Activated T-cell treated with anti-CD3 and anti-CD28 coated beads for 1 hour (primary cell): ENCODE measurements at regions not wholly inside any gene's neighbourhood (a gene's known extent, or its start where the extent isn't known, plus 50 kb on each side); places are given as distances from the start of the nearest gene placed in this dataset.

Source experiments
- DNase-seq: peaks from one replicate; pipeline ENCODE4 v3.0.0-alpha.2; 2020; ENCODE audit warnings: low read depth

DNA sequence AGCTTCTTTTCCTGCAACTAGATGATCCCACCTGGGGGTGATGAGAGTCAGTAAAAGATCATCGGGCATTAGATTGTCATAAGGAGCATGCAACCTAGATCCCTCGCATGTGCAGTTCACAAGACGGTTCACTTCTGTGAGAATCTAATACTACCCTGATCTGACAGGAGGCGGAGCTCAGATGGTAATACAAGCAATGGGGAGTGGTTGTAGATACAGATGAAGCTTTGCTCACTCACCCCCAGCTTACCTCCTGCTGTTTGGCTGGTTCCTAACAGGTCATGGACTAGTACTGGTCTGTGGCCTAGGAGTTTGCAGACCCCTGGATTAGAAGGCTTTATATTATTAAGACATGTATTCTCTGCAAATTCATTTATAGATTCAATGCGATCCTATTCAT is 181.6 kb upstream of the MGMT start:
- DNase-seq, result no peak

DNA sequence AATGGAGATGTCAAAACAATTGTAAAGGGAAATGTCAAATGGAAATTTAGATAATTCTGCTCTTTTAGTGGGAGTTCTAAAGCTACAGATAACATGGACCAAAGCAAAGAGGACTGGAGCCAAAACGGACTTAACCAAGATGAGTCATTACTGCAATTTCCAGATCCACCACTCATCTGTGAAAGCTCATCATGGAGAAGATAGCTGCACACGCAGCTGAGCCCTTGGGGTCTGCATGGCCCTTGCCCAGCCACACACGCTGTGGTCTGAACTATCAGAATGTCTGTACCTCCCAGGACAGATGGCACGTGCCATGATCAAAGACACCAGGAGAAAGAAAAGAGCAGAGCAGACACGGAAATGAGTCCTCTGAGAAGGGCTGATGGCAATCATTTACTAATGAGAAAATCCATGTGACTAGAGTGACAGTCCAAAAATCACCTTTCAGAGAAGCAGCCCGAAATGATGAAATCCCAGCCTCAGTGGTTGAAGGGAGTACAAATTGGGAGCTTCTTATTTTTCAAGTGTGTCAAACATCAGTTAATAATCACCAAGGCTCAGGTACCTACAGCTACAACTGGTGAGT is 177.9 kb upstream of the MGMT start:
- DNase-seq, result no peak

DNA sequence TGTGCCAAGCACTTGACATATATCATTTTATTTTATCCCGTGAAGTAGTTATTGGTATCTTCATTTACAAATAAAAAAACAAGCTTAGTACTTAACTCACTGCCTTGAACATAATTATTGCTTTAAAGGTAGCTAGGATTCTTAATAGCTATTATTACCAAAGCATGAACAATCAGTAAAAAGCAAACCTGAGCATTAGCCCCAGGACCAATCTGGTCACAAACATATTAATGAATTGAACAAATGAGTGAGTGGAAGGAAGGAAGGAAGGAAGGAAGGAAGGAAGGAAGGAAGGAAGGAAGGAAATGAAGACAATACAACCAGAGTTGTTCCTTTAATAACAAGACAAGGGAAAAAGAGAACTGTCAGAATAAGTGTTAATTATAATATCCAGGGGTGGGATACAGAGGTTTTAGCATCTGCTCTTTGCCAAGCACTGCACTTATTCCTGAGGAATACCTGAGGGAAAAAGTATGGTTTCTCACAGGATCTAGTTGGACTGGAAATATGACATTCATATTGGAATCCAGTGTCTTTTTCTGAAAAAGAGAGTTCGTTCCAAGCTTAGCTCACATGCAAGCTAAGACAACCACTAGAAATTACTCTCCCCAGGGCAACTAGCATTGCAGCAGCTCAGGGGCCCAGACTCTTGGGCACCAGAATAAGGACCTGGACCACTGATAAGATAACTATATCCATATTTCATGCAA is 172.9 kb upstream of the MGMT start:
- no peak for DNase-seq

DNA sequence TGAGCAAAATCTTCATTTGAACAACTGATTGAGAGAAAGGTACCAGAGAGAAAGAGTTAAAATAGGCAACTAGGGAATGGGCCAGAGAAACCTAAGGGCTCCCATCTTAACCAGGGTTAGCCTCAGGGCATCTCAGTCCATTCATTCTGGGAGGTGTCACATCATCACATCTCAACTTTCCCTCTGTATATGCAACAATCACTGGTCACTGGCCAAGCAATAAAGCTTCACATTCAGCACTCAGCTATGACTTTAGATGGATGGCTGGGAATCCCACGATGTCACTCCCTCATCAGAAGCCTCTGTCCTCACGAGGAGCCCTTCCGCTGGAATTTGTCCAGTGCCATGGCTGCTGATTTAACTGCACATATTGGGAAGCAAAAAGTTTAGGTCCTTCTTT is 172.1 kb upstream of the MGMT start:
- no peak for DNase-seq

DNA sequence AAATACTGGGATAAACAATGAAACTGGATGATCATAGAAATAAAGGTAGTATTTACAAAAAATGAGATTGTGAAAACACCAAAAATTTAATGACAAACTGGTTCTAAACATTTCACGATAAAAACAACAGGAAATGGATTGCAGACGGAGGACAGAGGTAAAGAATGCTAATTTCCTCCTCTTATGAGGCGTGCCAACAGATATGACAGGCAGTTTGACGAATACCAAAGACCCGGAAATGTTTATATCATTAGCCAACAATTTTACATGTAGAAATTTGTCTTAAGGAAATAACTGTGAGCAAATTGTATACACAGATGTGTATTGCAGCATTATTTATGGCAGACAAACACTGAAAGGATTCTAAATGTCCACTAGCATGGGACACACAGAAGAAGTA is 162.0 kb upstream of the MGMT start:
- no peak for DNase-seq

DNA sequence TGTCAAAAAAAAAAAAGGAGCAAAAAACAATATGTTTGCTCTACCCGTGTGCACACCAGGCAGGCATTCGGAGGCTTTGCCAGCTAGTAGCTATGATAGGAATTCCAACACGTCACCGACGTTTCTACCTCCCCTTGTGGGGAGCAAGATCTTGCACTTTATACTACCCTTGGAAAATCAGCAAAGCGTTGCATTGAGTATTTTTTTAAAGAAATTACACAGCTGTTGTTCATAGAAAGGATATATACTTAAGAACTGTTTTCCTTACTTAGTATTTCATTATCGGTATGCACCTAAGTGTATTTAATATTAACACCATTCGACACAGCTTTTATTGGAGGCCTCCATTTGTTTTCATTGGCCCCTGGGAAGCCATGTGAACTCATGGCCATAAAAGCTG is 159.9 kb upstream of the MGMT start:
- DNase-seq, result no peak

DNA sequence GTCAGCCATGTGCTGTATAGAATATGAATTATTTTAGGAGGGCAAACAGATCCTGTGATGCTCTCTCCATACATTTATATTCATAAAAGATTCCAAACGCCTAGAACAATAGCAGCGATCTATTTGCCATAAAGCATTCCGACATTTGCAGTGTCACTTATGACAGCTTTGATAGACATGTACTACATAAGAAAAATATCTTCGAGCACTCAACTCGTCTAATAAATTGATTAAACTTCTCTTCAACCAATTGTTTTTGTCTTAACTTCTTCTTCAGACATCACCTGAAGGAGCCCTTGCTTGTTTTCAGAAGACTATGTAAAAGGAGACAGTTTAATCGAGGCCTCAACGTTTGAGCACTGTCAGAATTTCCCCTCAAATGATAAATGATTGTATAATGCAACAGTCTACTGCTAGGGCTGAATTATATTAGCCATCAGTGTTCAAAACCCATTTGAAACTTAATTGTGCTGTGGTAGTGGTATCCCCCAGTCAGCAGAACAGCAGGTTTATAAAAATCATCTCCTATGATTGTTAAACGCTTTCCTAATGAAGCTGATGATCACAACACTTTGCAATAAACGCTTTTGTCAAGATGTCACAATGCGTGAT is 158.0 kb upstream of the MGMT start:
- no peak for DNase-seq

DNA sequence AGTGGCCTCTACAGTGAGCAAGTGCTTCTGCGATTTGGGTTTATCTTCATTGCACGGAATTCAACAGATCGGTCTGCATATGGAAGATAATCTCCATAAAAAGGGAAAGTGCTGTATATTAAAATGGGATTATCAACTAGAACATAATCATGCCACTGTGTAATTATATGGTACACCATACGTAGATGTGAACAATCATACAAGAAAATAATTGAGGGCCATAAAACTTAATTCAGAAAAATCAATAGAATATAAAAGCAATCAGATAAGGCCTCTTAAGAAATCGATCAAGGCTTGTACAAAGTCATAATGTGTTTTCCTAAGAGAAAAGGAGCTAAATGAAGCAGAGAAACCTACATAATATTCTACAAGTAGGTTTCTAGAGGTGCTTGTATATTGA is 157.5 kb upstream of the MGMT start:
- no peak for DNase-seq

DNA sequence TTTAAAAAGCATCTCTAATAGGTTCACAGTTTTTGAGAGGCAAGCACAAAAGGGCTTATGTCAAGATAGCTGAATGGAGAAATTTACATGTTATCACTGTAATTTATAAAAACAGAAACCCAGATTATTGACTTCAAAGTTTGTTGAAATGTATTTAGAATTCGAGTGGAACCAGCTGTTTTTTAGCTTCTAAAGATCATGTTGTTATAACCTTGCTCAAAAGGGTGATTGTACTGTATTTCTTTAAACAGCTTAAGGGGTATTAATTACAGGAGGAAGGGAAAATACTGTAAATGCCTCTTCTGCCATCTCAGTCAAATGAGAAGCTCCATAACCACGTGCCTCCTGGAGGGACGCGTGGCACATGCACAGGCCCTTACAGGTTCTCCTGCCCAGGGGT is 156.2 kb upstream of the MGMT start:
- no peak for DNase-seq

DNA sequence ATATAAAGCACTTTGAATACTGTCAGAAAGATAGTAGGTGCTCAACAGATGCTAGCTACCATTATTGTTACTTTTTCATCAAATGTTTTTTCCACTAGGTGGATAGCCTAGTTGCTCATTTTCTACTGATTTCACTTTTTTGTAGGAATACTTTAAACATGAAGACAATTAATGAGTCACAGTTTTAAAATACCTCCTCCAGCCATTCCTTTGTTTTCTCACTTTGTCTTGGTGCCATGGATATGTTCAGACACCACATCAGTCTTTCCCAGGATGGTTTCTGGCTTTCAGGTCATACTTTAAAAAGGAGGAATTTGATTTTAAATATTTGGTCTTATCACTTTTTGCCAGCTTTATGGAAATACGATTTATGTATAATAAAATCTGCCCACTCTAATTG is 147.1 kb upstream of the MGMT start:
- DNase-seq, result no peak

DNA sequence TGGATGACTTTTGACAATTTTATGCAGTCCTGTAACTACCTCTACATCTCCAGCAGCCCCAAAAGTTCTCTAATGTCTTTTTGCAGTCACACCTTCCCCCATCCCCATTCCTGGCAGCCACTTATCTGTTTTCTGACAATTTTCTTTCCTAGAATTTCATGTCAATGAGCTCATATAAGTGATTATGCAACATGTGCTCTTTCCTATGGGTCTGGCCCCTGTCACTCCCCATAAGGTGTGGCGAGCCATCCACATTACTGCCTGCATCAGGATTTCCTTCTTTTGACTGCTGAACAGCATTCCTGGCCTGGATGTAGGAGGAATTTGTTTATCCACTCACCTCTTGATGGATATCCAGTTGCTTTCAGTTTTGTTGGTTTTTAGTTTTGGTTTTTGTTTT is 146.7 kb upstream of the MGMT start:
- DNase-seq, result no peak

DNA sequence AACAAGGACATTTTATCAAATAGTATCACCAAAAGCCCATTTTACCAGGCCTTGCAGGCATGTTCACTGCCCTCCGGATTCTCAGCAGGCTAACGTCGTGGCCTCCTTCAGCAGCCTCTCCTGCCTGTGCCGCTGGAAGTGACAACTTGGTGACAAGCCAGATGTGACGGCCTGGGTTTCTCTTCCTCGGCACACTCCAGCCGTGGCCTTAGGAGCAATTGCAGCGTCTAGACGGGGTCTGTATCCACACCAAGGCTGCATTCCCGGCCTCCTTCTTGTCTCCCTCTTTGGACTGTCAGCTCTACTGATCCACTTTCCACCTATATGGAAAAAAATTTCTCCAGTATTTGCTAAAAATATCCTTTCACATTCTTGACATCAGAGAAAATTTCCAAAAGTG is 145.3 kb upstream of the MGMT start:
- DNase-seq, result no peak

DNA sequence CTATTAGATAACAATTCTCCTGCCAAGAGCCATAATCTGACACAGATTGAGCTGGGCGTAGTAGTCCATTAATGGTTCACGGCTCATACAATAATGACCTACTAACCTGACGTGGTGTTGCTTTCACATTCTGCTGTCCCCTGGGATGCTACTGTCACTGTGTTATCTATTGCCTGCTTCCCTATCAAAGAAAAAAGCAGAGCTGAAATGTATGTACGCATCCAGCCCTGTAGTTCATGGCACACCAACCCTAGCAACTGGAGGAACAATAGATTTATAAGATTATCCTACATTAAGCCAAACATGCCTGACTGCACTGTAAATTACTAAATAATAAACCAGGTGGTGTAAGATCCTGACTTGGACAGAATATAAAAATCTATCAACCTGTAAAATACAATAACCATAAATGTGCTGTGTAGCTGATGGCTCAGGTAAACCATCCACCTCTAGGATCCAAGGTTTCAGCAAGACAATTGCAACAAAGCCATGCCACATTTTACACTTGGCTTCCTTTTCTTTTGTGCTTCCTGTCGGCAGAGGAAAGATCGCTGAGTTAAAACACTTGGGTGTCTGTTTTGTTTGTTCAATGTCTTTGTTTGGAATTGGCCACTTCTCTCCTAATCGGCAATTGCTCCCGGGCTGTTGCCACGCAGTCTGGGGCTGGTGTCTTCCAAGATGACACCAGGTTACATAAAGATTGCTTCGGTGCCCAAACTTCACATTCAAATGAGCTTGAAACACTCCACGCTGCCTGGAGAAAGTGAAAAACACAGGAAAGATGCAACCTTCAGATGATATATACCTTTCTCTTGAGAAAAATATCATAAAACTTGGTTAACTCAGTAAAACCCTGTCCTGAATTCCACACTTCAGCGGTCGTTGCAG is 143.9 kb upstream of the MGMT start:
- DNase-seq, result no peak

DNA sequence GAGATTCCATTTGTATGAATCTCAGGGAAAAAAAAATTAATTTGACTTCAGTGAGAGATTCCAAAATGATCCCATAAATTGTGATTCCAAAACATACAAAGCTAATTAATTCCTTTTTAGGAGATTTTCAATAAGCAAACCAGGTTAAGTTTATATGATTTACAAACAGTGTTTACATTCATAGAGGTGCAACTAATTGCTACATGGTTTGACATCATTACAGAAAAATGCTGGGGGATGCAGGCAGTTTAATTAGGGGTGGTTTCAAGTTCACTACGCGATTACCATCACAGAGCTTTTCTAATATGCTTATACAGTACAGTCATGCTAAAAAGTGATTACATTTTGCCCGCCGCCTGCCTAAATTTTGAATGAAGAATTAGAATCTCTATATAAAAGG is 143.2 kb upstream of the MGMT start:
- DNase-seq, result no peak

DNA sequence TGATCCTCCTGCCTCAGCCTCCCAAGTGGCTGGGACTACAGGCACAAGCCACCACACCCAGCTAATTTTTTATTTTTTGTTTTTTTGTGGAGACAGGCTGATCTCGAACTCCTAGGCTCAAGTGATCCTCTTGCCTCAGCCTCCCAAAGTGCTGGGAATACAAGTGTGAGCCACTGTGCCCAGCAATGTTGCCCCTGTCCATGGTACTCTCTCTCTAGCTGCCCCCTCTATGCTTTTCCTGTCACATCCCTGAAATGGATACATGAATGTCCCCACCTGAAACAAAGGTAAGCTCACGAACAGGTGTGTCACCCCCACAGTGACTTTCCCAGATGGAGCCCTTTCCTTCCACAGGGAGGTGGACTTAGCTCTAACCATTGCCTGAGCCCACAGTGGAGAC is 141.1 kb upstream of the MGMT start:
- DNase-seq, result no peak

DNA sequence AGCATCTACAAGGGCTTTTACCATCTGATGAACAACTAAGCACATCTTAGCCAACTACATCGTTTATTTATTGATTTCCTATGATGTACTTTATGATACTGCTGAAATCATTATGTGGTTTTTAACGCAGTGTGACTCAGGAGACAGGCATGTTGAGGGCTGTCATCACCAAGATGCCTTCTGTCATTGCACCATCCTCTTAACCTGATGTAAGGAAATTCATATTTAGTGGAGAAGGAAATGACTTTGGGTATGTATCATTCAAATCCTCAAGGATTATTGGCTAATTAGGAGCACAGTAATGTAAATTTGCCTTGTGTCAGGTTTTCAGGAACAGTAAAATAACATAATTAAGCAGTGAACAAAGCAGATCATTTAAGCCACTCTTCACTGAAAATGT is 138.5 kb upstream of the MGMT start:
- no peak for DNase-seq

DNA sequence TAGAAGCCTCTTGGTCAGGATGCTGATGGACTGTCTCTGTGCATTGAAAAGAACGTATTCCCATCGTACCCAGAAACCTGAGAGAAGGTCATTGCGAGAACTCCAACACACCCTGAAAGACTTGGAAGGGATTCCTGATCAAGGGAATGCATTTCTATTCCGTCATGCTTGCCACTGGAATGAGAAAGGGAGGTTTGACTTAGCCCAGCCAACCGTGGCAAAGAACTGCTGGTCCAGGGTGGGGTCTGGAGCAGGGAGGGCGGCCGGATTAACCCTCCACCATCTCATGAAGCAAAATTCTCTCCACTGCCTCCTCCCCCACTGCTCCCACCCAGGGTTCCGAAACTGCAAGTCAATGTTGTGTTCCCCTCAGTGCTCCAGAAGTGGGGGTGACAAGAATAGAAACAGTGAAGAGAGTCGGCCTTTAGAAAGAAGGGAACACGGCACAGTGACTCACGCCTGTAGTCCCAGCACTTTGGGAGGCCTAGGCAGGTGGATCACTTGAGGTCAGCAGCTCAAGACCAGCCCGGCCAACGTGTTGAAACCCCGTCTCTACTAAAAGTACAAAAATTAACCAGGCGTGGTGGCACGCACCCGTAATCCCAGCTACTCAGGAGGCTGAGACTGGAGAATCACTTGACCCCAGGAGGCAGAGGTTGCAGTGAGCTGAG is 137.5 kb upstream of the MGMT start:
- DNase-seq, result no peak

DNA sequence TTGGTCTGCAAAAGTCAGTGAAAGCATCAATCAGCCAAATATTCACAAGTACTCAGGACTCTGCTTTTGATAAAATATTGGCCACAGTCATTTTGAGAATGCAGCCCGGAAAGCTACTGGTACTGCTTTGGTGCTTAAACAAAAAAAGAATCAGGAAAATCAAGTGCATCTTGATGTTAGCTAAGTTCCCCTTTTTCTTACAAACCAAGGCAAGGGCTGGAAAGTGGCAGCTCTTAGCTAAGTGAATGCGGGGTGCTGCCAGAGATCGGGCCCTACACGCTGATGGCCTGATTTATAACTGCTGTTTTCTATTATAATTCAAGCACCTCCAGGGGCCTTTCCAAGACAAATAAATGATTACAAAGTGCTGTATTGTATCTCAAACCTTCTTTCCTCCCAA is 136.8 kb upstream of the MGMT start:
- no peak for DNase-seq

DNA sequence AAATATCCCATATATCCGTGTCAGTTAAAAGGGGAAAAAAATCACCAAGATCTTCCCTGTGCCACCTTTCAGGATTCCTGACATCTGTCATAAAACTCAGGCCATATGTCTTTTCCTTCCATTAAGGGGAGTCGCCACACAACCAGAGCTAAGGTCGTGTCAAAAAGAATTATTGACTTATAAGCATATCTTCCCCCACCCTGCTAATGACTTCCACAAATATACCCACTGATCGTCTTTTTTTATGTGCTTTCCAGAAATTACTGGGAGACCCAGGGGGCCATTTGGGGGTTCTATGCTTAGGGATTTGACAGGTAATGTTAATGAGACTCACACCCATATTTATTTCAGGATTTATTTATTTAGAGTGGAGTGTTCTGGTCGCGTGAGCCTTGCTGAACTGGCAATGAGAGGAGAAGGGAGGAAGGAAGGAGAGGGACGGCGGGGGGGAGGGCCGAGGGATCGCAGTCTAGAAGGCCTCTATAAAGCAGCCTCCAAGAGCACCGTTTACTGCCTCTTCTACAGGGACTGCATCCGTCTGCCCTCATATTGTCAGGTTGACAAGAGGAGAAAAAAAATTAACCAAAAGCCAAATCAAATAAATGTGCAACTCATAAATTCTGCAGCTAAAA is 135.7 kb upstream of the MGMT start:
- DNase-seq, result no peak

DNA sequence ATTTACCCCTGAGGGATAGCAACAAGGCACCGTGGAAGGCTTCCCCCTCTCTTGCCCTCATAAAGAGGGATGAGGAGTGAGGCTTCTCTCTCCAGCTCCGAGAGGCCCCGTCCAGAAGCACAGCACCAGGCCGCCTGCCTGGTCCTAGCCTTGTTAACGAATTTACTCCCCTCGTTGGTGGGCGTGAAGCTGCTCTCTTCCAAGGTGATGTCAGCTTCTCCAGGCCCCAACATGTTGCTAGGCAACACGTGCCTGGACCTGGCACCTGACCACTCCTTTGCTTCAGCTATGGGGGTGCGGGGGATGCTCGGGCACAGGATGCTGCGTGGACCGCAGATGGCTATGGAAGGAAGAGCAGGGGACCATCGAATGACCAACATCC is 135.2 kb upstream of the MGMT start:
- no peak for DNase-seq

DNA sequence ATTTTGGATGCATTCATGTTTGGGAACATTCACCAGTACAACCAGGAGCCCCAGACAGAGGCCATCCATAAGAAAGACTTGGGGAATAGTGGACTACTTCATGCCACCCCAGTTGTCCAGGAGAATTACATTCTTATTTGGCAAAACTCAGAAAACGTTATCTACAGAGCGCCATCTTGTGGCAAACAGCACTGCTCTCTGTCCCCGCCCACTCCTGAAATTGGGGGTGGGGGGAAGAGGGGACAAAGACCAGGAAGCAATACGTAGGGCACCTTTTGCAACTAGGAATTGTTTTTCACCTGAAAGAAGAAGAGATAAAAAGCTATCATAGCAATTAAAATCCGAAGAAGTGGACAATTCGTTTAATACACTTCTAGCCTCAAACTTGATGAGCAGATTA is 134.6 kb upstream of the MGMT start:
- no peak for DNase-seq

DNA sequence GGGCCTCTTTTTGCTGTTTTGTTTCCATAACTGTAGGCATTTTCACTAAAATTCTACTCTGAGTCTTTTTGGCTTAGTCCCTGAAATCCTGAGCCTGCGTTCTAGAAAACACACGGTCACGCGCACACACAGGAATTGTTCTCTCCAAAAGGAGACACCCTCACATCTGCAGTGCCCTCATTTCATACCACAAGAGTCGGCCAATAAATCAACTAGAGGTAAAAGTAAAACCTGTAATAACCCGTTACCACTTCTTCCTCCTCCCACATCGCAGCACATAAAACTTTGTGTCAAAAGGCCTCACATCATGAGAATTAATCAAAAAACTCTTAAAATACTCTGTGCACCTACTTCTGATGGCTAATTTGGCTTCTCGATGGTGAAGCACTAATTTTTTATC is 133.3 kb upstream of the MGMT start:
- DNase-seq, result no peak
